ENCODE measurements at regions not wholly inside any gene's neighbourhood (a gene's known extent, or its start where the extent isn't known, plus 50 kb on each side); places are given as distances from the start of the nearest gene placed in this dataset.

GRCh38 chr15:73803806-73804205, 50.7 kb upstream of the INSYN1 start:
- DNase-seq: no peak

- no peak for DNase-seq
These were observed 52.4 kb upstream of the INSYN1 start for GRCh38 chr15:73805504-73806089.

DNA sequence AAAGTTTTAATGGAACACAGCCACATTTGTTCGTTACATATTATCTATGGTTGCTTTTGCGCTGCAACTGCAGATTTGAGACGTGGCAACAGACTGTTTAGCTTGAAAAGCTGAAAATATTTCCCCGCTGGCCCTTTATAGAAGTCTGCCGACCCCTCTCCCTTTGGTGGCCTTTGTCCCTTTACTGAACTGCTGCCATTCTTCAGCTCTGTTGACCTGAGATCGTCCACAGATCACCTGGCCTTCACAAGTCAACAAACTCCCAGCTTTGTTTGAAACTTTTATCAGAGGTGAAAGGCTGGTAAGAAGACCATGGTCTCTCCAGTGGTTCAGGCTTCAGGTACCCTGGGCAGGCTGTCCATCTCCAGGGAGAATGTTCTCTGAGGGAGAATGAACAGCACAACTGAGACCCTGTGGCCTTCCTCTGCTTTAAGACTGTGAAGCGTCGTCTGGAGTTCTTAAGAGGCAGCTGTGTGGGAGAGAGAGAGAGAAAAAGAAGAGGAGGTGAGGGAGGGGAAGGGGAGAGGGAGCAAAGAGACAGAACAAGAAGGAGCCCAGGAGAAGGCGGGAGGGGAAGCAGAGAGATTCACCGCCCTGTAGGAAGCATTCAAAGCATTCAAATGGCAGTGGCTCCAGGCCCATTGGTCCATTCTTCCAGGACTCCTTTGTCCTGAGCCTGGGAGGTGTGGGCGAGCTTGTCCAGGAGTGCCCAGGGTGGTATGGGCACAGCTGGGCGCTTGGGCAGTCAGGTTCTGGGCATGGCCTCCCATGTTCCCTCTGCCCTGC, 53.7 kb upstream of the INSYN1 start:
- DNase-seq: no peak

DNA sequence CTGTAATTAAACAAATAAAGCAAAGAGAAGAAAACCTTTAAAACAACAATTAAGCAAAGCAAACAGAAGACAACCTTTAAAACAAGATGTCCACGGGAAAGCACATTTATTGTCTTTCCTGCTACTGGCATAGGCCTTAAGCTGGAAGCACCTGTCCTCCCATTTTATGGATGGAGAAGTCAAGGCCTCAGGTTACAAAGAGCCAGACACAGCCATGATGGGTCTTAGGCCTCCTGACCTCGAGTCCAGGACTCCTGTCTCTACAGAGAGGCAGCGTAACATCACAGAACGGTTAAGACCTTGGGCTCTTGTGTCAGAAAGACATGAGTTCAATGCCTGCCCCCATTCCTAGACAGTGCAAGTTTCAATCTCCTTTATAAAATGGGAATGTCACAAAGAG, 54.7 kb upstream of the INSYN1 start:
- DNase-seq: no peak

- DNase-seq: peak; percentile 1 to 30
These were observed 56.8 kb upstream of the INSYN1 start for GRCh38 chr15:73809728-73810501.

DNA sequence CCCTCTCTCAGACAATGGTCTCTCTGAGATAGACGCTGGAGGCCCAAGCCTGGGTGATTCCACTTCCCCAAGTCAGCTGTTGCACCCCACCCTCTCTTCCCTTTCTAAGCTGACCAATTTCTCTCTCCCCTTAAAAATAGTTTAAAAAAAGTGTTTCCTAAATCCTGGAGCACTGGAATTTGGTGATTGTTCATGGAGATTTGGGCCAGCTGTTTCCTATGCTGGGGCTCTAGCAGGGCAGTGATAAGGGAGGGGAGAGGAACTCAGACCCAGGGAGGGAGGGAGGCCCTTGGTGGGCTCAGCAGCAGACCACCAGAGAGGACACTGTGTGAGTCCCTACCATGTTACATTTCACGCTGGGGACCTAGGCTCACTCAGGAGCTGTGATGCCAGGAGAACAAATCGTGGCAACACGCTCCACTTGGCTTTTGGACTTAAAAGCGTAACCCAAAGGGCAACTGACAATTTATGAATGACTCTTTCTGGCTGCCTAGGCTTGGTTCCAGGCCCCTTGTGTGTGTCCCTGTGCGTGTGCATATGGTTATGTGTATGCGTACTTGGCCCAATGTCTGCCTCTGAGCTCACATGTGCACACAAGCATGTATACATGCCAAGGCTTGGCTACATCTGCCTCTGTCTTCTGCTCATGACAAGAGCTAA, 59.8 kb upstream of the INSYN1 start:
- no peak for DNase-seq

DNA sequence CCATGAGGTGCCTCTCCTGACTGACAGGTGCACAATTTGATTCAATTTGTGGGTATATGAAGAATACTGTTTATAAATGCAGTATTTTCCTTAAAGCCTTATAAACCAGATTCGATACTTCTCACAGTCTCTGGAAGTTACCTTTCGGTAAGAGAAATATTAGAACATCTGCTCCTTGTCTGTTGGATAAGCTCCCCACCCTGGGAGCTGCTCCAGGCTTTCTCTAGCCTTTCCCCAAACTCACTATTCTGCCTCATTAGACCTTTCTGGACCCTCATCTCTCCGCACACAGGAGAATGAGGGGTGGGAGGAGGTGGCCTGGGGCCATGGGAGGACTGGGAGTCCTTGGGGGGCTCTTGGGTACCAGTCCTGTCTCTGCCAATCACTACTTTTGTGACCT, 59.8 kb upstream of the TBC1D21 start:
- DNase-seq: no peak

DNA sequence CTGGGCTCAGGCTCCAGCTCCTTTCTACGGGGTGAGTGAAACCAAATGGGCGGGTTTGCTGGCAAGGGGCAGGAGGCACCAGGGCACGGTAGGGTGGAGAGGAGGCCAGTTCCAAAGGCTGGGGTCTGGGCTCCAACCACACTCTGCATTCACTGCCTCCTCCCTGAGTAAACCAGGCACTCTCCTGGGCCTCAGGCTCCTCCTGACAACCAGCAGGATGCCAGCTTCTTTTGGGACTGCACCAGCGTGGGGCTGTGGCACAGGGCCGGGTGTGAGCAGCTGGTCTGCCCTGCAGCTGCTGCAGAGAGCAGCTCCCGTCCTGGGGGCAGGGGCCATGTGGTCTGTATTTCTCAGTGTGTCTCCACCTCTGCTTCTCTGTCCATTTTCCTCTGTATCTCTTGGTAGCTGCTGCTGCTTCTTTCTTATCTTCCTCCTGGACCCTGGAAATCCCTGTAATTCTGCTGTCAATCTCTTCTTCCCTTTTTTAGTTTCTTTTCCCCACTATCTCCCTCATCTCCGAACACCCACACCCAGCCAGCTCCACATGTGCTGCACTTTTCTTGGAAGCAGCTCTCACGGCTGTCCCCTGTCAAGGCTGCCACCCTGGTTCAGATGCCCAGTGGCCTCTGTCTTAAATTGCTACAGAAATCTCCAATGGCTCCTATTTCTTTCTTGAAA, 54.9 kb upstream of the TBC1D21 start:
- DNase-seq: peak in 1 of 2 experiments; percentile 5

DNA sequence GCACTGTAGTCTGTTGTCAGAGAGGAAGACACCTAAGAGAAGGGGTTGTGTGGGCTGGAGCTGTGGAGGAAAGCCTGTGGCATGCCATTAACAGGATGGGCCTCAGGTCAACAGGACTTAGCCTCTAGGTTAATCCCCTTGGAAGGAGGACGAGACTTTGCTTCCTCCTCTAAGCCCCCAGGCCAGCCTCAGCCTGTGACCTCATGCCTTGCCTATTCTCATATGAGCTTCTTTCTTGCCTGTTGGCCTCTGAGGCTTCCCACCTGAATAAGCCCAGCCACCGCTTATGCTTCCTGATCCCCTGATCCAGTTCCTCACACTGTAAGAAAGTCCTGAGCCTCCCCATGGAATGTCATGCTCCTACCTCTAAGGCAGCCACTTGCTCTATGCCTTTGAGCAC, 52.2 kb upstream of the TBC1D21 start:
- DNase-seq: no peak

DNA sequence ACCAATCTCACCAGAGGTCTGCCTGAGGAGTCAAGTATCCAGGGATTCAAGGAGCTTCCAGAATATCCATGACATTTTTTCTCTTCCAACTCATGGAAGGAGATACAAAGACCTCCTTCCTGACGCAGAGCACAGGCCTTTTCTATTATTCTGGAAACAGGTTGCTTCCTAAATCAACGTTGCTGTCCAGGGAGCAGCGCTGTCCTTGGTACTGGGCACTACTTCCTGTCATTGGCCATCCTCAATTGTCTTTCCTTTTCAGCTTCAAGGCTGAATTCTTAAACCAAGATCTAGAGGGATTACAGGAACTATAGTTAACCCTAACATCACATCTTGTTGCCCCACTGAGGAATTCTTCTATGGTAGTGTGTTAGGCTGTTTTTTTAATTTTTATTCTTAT, 50.4 kb upstream of the TBC1D21 start:
- DNase-seq: no peak
